PC-9 (cell line): ENCODE measurements at regions not wholly inside any gene's neighbourhood (a gene's known extent, or its start where the extent isn't known, plus 50 kb on each side); places are given as distances from the start of the nearest gene placed in this dataset.

Experiments used
- BruUV-seq: library from RNA; stranded (reverse); fragments of 400-500 nt; replicated peaks from 2 replicates; lab custom pipeline; 2021; lab: Mats Ljungman, UMichigan
- CTCF ChIA-PET: fragments of 300-600 bp; sonication (Branson Sonifier 250); formaldehyde crosslinking; loops from one replicate; lab custom pipeline; 2022; ENCODE audit warnings: antibody characterized with exemption; lab: Charles Lee
- POLR2A ChIA-PET: fragments of 300-600 bp; sonication (Branson Sonifier 250); formaldehyde crosslinking; loops from one replicate; lab custom pipeline; 2022; ENCODE audit warnings: antibody characterized with exemption; ENCODE audit not compliant: unreplicated experiment; lab: Charles Lee
- DNase-seq, 2 experiments: peaks; one replicate each; pipeline versions ENCODE4 v3.0.0 to v3.0.0-alpha.2; 2015 to 2022; ENCODE audit warnings: mixed read lengths in 1 of 2
- H2AFZ ChIP-seq: fragments of 200-600 bp; sonication (generic); 2 replicates; pipeline ENCODE4 v1.8.1; 2017; ENCODE audit warnings: antibody characterized with exemption
- H3F3A ChIP-seq: fragments of 200-600 bp; sonication (generic); 2 replicates; pipeline ENCODE4 v1.8.1; 2017; ENCODE audit warnings: antibody characterized with exemption, mild to moderate bottlenecking, low read depth; ENCODE audit not compliant: insufficient read depth
- H3K27ac ChIP-seq: fragments of 200-600 bp; sonication (generic); 2 replicates; pipeline ENCODE4 v1.6.1; 2016; ENCODE audit warnings: mixed run types
- H3K27me3 ChIP-seq: fragments of 200-600 bp; sonication (generic); 2 replicates; pipeline ENCODE4 v1.6.1; 2016; ENCODE audit warnings: low read depth, mixed run types; ENCODE audit not compliant: insufficient read depth
- H3K36me3 ChIP-seq: fragments of 200-600 bp; sonication (generic); 2 replicates; pipeline ENCODE4 v1.6.1; 2016; ENCODE audit warnings: low read depth, mixed run types
- H3K4me1 ChIP-seq: fragments of 200-600 bp; sonication (generic); replicated peaks from 2 replicates; pipeline ENCODE4 v1.6.1; 2016; ENCODE audit warnings: mixed run types; ENCODE audit not compliant: insufficient read depth
- H3K4me2 ChIP-seq: fragments of 200-600 bp; sonication (generic); 2 replicates; pipeline ENCODE4 v1.6.1; 2017; ENCODE audit warnings: mixed run types
- H3K4me3 ChIP-seq: fragments of 200-600 bp; sonication (generic); 2 replicates; pipeline ENCODE4 v1.6.1; 2016; ENCODE audit warnings: mixed run types
- H3K79me2 ChIP-seq: fragments of 200-600 bp; sonication (generic); 2 replicates; pipeline ENCODE4 v1.6.1; 2017; ENCODE audit warnings: low read depth, mixed run types
- H3K9me2 ChIP-seq: fragments of 200-600 bp; sonication (generic); 2 replicates; pipeline ENCODE4 v1.8.1; 2017; ENCODE audit warnings: mild to moderate bottlenecking; ENCODE audit not compliant: insufficient read depth
- H3K9me3 ChIP-seq: fragments of 200-600 bp; sonication (generic); 2 replicates; pipeline ENCODE4 v1.8.1; 2016; ENCODE audit warnings: low read depth; ENCODE audit not compliant: insufficient read depth
- H4K20me1 ChIP-seq: fragments of 200-600 bp; sonication (generic); 2 replicates; pipeline ENCODE4 v1.8.1; 2017; ENCODE audit not compliant: insufficient read depth
- EZH2 ChIP-seq: fragments of 200-600 bp; sonication (generic); IDR thresholded peaks from 2 replicates; pipeline ENCODE4 v1.8.0; 2017; ENCODE audit warnings: antibody characterized with exemption, low read depth
- intact Hi-C: fragments of 100-400 bp; cut with micrococcal nuclease; formaldehyde crosslinking; loops from one replicate; pipeline ENCODE4 v1.10.0; 2022; ENCODE audit not compliant: unreplicated experiment
- TF ChIP-seq, protein P1 (sequence below): fragments of 200-600 bp; sonication (generic); conservative IDR thresholded peaks from 2 replicates; pipeline ENCODE4 v1.6.1; 2017; ENCODE audit warnings: mixed run types, antibody characterized with exemption, mild to moderate bottlenecking, moderate library complexity

GRCh38 chr15:31607656-31608055 is 281.0 kb downstream of the KLF13 start:
- Histone ChIP-seq H3K4me1 (no peaks in the 10 kb centered on the region), H3K4me2 (no peak overlapping the region), H3K79me2 (no peaks in the 10 kb centered on the region), H3F3A (no peaks in the 10 kb centered on the region), H2AFZ (no peak overlapping the region), H3K9me3 (no peaks in the 10 kb centered on the region), H3K36me3 (no peaks in the 10 kb centered on the region), H3K9me2 (no peaks in the 10 kb centered on the region), H3K27ac (no peak overlapping the region), H3K4me3 (no peak overlapping the region), H3K27me3 (no peaks in the 10 kb centered on the region), H4K20me1 (no peaks in the 10 kb centered on the region)
- DNase-seq: no peak
- ChIA-PET POLR2A (no interaction called here), CTCF (no interaction called here)
- BruUV-seq: no TSS peak
- intact Hi-C loops: no loop called here
- TF ChIP-seq, protein P1, sequence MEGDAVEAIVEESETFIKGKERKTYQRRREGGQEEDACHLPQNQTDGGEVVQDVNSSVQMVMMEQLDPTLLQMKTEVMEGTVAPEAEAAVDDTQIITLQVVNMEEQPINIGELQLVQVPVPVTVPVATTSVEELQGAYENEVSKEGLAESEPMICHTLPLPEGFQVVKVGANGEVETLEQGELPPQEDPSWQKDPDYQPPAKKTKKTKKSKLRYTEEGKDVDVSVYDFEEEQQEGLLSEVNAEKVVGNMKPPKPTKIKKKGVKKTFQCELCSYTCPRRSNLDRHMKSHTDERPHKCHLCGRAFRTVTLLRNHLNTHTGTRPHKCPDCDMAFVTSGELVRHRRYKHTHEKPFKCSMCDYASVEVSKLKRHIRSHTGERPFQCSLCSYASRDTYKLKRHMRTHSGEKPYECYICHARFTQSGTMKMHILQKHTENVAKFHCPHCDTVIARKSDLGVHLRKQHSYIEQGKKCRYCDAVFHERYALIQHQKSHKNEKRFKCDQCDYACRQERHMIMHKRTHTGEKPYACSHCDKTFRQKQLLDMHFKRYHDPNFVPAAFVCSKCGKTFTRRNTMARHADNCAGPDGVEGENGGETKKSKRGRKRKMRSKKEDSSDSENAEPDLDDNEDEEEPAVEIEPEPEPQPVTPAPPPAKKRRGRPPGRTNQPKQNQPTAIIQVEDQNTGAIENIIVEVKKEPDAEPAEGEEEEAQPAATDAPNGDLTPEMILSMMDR: no peak
- no peak for TF ChIP-seq EZH2

- Histone ChIP-seq H3F3A (no peaks in the 10 kb centered on the region), H4K20me1 (no peaks in the 10 kb centered on the region), H2AFZ (no peak overlapping the region), H3K4me2 (no peak overlapping the region), H3K36me3 (no peaks in the 10 kb centered on the region), H3K79me2 (no peaks in the 10 kb centered on the region), H3K9me2 (no peaks in the 10 kb centered on the region), H3K4me1 (no peaks in the 10 kb centered on the region), H3K27me3 (no peaks in the 10 kb centered on the region), H3K4me3 (no peak overlapping the region), H3K9me3 (no peaks in the 10 kb centered on the region), H3K27ac (no peak overlapping the region)
- CTCF ChIA-PET: no interaction called here
- intact Hi-C loops: no loop called here
- TF ChIP-seq EZH2: no peak
- TF ChIP-seq, protein P1: no peak
- POLR2A ChIA-PET: no interaction called here
- DNase-seq: no peak
- BruUV-seq: no TSS peak
Observed at GRCh38 chr15:31609258-31609681, 282.6 kb downstream of the KLF13 start.

DNA sequence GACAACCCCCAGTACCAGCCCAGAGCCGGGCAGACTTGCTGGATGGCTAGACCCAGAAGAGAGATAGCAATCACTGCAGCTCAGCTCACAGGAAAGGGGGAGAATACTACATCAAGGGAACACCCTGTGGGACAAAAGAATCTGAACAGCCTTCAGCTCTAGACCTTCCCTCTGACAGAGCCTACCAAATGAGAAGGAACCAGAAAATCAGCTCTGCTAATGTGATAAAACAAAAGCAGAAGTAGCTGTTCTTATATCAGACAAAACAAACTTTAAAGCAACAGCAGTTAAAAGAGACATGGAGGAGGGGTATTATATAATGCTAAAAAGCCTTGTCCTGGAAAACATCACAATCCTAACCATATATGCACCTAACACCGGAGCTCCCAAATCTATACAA is 283.3 kb downstream of the KLF13 start:
- H3K79me2 ChIP-seq: no peaks in the 10 kb centered on the region
- POLR2A ChIA-PET: no interaction called here
- H3K9me2 ChIP-seq: no peaks in the 10 kb centered on the region
- no peak overlapping the region for H3K4me3 ChIP-seq
- H3K4me1 ChIP-seq: no peaks in the 10 kb centered on the region
- no peak overlapping the region for H2AFZ ChIP-seq
- no peaks in the 10 kb centered on the region for H3F3A ChIP-seq
- CTCF ChIA-PET: no interaction called here
- H4K20me1 ChIP-seq: no peaks in the 10 kb centered on the region
- no peak for DNase-seq
- no peak overlapping the region for H3K4me2 ChIP-seq
- intact Hi-C loops: no loop called here
- no TSS peak for BruUV-seq
- H3K9me3 ChIP-seq: no peaks in the 10 kb centered on the region
- no peaks in the 10 kb centered on the region for H3K36me3 ChIP-seq
- no peaks in the 10 kb centered on the region for H3K27me3 ChIP-seq
- TF ChIP-seq, protein P1: no peak
- no peak for TF ChIP-seq EZH2
- no peak overlapping the region for H3K27ac ChIP-seq
